Keratinocyte (primary cell): ENCODE measurements at regions not wholly inside any gene's neighbourhood (a gene's known extent, or its start where the extent isn't known, plus 50 kb on each side); places are given as distances from the start of the nearest gene placed in this dataset.

Experiments
- DNase-seq: peaks from one replicate; pipeline ENCODE4 v3.0.0-alpha.2; 2011; ENCODE audit warnings: low read depth, missing footprints, low spot score
- FAIRE-seq: peaks from 2 replicates; lab custom pipeline; 2011; peaks lifted over from hg19 to GRCh38; lab: Jason Lieb, UNC
- H2AFZ ChIP-seq: 2 replicates; pipeline ENCODE4 v1.6.0; 2012; ENCODE audit warnings: low read length, control low read depth, inconsistent platforms; ENCODE audit not compliant: control insufficient read depth
- H3K27ac ChIP-seq: 2 replicates; pipeline ENCODE4 v1.5.1; 2011; ENCODE audit warnings: low read length; ENCODE audit not compliant: control insufficient read depth, insufficient read depth
- H3K27me3 ChIP-seq: 3 replicates; pipeline ENCODE4 v1.6.0; 2011; ENCODE audit warnings: low read length; ENCODE audit not compliant: control insufficient read depth, insufficient read depth; ENCODE audit errors: extremely low read depth
- H3K36me3 ChIP-seq, 2 experiments: 2 replicates in 1 of 2; 3 replicates in 1 of 2; pipeline ENCODE4 v1.5.1; 2011; ENCODE audit warnings: low read length in 2 of 2, mild to moderate bottlenecking in 1 of 2; ENCODE audit not compliant: control insufficient read depth in 2 of 2, insufficient read depth in 2 of 2; ENCODE audit errors: extremely low read depth in 1 of 2
- H3K4me1 ChIP-seq: 3 replicates; pipeline ENCODE4 v1.5.1; 2011; ENCODE audit warnings: low read length; ENCODE audit not compliant: control insufficient read depth, insufficient read depth; ENCODE audit errors: extremely low read depth
- H3K4me2 ChIP-seq: 3 replicates; pipeline ENCODE4 v1.6.0; 2011; ENCODE audit warnings: low read depth, low read length; ENCODE audit not compliant: control insufficient read depth, insufficient read depth; ENCODE audit errors: extremely low read depth
- H3K4me3 ChIP-seq, 3 experiments: fragments of 200-600 bp in 1 of 3; sonication (generic) in 1 of 3; 2 replicates in 2 of 3; 3 replicates in 1 of 3; pipeline ENCODE4 v1.5.1; 2011 to 2016; ENCODE audit warnings: low read length in 3 of 3, mild to moderate bottlenecking in 3 of 3, control low read depth in 2 of 3, inconsistent platforms in 1 of 3, low read depth in 1 of 3, mixed read lengths in 1 of 3, mixed run types in 1 of 3, moderate library complexity in 1 of 3; ENCODE audit not compliant: control insufficient read depth in 2 of 3, insufficient read depth in 2 of 3; ENCODE audit errors: extremely low read depth in 1 of 3
- H3K79me2 ChIP-seq: 2 replicates; pipeline ENCODE4 v1.6.0; 2012; ENCODE audit warnings: low read length; ENCODE audit not compliant: control insufficient read depth, insufficient read depth
- H3K9ac ChIP-seq: 3 replicates; pipeline ENCODE4 v1.6.0; 2011; ENCODE audit warnings: low read length; ENCODE audit not compliant: control insufficient read depth, insufficient read depth; ENCODE audit errors: extremely low read depth
- H3K9me1 ChIP-seq: 3 replicates; pipeline ENCODE4 v1.6.0; 2011; ENCODE audit warnings: low read length; ENCODE audit not compliant: control insufficient read depth, insufficient read depth; ENCODE audit errors: extremely low read depth
- H3K9me3 ChIP-seq: 2 replicates; pipeline ENCODE4 v1.5.1; 2012; ENCODE audit warnings: low read depth, low read length; ENCODE audit not compliant: control insufficient read depth
- H4K20me1 ChIP-seq: 3 replicates; pipeline ENCODE4 v1.6.0; 2011; ENCODE audit warnings: low read length; ENCODE audit not compliant: control insufficient read depth, insufficient read depth; ENCODE audit errors: extremely low read depth
- EZH2 ChIP-seq: IDR thresholded peaks from one replicate; pipeline ENCODE4 v1.6.1; 2012; ENCODE audit warnings: inconsistent platforms, mild to moderate bottlenecking, low read length, moderate library complexity
- dilution Hi-C: fragments of 300-500 bp; cut with MboI; formaldehyde crosslinking; loops from one replicate; pipeline ENCODE4 v1.7.0; 2020; ENCODE audit warnings: low sequenced_read_pairs; ENCODE audit not compliant: extremely low pct_ligation_motif_present
- TF ChIP-seq, protein P1 (sequence below), 3 experiments: IDR thresholded peaks in 1 of 3; conservative IDR thresholded peaks in 1 of 3; optimal IDR thresholded peaks in 1 of 3; 2 replicates in 2 of 3; 3 replicates in 1 of 3; pipeline versions ENCODE3 to v1.5.1; 2011; ENCODE audit warnings: low read length in 3 of 3, mild to moderate bottlenecking in 3 of 3, moderate library complexity in 2 of 3, control low read depth in 1 of 3, inconsistent platforms in 1 of 3; ENCODE audit not compliant: insufficient read depth in 2 of 3; ENCODE audit errors: extremely low read depth in 1 of 3

DNA sequence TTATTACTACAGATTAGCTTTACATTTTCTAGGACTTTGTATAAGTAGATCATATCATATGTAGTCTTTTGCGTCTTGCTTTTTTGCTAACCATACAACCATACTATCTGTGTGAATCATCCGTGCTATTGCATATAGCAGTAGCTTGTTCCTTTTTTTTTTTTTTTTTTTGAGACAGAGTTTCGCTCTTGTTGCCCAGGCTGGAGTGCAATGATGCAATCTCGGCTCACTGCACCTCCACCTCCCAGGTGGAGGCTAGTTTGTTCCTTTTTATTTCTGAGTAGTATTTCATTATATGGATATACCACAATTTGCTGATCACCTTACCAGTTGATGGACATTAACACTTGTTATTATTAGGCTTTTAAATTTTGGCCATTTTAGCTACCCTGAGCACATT, 54.5 kb upstream of the TBL1XR1 start:
- DNase-seq (no peak), FAIRE-seq (no peak)
- no peaks in the 10 kb centered on the region for H3K9me1 ChIP-seq
- TF ChIP-seq, protein P1, sequence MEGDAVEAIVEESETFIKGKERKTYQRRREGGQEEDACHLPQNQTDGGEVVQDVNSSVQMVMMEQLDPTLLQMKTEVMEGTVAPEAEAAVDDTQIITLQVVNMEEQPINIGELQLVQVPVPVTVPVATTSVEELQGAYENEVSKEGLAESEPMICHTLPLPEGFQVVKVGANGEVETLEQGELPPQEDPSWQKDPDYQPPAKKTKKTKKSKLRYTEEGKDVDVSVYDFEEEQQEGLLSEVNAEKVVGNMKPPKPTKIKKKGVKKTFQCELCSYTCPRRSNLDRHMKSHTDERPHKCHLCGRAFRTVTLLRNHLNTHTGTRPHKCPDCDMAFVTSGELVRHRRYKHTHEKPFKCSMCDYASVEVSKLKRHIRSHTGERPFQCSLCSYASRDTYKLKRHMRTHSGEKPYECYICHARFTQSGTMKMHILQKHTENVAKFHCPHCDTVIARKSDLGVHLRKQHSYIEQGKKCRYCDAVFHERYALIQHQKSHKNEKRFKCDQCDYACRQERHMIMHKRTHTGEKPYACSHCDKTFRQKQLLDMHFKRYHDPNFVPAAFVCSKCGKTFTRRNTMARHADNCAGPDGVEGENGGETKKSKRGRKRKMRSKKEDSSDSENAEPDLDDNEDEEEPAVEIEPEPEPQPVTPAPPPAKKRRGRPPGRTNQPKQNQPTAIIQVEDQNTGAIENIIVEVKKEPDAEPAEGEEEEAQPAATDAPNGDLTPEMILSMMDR (optimal IDR thresholded peaks at IDR 0.05 in 1 of 3, IDR thresholded peaks at IDR 0.05 in 1 of 3, conservative IDR thresholded peaks at IDR 0.05 in 1 of 3; ENCODE audit: extremely low read depth in 1 of 3, insufficient read depth in 2 of 3, low read length in 3 of 3) = no peak
- no peak for TF ChIP-seq EZH2
- no peaks in the 10 kb centered on the region for H3K79me2 ChIP-seq
- no peak overlapping the region for H3K4me3 ChIP-seq
- dilution Hi-C loops = no loop called here
- no peak overlapping the region for H3K27ac ChIP-seq
- H3K27me3 ChIP-seq = no peaks in the 10 kb centered on the region
- H3K4me2 ChIP-seq = no peak overlapping the region
- no peaks in the 10 kb centered on the region for H3K36me3 ChIP-seq
- H3K9me3 ChIP-seq = no peaks in the 10 kb centered on the region
- H3K4me1 ChIP-seq = no peaks in the 10 kb centered on the region
- H4K20me1 ChIP-seq = no peaks in the 10 kb centered on the region
- no peak overlapping the region for H3K9ac ChIP-seq
- H2AFZ ChIP-seq = no peak overlapping the region

DNA sequence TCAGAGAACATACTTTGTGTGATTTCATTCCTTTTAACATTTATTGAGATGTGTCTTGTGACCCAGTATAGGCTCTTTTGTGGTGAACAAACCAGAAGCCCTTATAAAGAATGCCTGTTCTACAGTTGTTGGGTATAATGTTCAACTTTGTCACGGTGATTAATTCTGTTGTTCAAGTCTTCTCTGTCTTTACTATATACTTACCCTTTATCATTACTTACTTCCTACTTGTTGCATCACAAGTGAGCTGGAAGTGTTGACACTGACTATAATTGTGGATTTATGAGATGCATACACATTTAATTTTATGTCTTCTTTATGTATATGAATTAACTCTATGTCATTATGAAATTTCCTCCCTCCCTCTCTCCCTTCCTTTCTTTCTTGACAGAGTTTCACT, 59.7 kb upstream of the TBL1XR1 start:
- Histone ChIP-seq H3K4me2 (no peak overlapping the region), H2AFZ (no peak overlapping the region), H3K9me3 (no peaks in the 10 kb centered on the region), H3K4me3 (no peak overlapping the region), H3K4me1 (no peaks in the 10 kb centered on the region), H3K36me3 (no peaks in the 10 kb centered on the region), H3K27ac (no peak overlapping the region), H3K9me1 (no peaks in the 10 kb centered on the region), H3K27me3 (no peaks in the 10 kb centered on the region), H3K79me2 (no peaks in the 10 kb centered on the region), H4K20me1 (no peaks in the 10 kb centered on the region), H3K9ac (no peak overlapping the region)
- no peak for FAIRE-seq
- TF ChIP-seq, protein P1 (optimal IDR thresholded peaks at IDR 0.05 in 1 of 3, IDR thresholded peaks at IDR 0.05 in 1 of 3, conservative IDR thresholded peaks at IDR 0.05 in 1 of 3; ENCODE audit: extremely low read depth in 1 of 3, insufficient read depth in 2 of 3, low read length in 3 of 3) = no peak
- TF ChIP-seq EZH2 = no peak
- dilution Hi-C loops = no loop called here
- no peak for DNase-seq
